GM21526 (cell line): ENCODE measurements at regions not wholly inside any gene's neighbourhood (a gene's known extent, or its start where the extent isn't known, plus 50 kb on each side); places are given as distances from the start of the nearest gene placed in this dataset.
"Not testable (repeated sequence)": the region's sequence is repeated elsewhere in the genome, so short reads cannot be mapped to it uniquely, and the experiment has no call there.

ENCODE experiments used
- ATAC-seq: cut with Tn5 transposase; IDR thresholded peaks from one replicate; pipeline ENCODE4 v1.9.1; 2021; ENCODE audit warnings: moderate library complexity; ENCODE audit not compliant: unreplicated experiment, low FRiP score

GRCh38 chr2:175698061-175698460 is 304.0 kb downstream of the LNPK start:
- no peak for ATAC-seq

GRCh38 chr2:175690113-175690837 is 311.8 kb downstream of the LNPK start:
- ATAC-seq = no peak

DNA sequence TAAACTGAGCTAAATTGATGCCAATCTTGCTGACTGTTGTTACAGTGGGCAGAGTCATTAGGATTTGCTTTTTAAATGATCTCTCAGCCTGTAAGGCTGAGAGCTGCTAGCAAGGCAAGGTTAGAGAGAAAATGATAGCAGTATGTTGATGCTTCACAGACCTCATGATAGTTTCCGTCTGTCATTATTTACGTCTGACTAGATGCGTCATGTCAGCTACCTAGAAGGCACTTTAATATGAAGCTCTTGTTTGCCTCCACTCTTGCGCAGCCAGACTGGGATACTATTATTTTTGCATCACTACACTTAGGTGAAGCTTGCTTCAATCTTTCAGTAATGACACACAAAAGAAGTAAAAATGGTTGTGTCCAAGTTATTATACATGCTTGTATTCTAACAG is 313.8 kb downstream of the LNPK start:
- ATAC-seq = no peak

DNA sequence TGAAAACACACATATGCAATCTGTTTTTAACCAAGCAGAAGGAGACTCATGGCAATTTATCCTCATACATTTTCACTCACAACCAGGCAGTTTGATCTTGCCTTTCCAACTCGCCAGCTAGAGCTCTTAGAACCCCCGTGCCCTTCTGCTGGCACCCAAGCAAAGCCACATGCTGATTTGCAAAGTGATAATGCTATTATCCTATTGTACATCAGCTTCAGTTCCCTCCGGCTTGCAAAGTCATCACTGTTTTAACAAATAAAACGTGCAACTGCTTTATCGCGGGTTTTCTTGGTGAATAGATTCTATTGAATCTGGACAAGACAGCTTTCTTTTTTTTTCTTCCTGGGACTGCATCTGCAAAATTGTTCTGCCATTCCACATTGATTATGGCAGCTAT is 314.6 kb downstream of the LNPK start:
- no peak for ATAC-seq

DNA sequence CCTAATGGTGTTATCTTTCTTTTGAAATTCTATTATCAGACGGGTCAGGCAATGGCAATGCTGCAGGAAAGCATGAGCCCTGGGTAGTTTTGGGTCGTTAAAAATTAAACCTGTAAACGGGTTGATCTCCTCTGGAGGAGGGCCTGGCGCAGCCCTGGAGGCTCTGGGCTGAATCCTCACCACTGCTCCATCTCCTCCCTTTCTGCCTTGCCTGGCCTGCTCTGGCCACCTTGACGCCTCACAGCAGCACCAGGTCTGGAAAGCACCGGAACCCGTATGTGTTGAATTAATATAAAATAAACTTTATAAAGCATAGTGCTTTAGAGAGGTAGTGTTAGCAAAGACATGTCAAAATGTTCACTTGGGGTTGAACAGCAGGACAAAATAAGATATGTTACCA is 316.1 kb downstream of the LNPK start:
- no peak for ATAC-seq

- ATAC-seq = no peak
Measured at GRCh38 chr2:175684466-175684865, 317.6 kb downstream of the LNPK start.

GRCh38 chr2:175679728-175680127 is 322.3 kb downstream of the LNPK start:
- ATAC-seq = no peak

DNA sequence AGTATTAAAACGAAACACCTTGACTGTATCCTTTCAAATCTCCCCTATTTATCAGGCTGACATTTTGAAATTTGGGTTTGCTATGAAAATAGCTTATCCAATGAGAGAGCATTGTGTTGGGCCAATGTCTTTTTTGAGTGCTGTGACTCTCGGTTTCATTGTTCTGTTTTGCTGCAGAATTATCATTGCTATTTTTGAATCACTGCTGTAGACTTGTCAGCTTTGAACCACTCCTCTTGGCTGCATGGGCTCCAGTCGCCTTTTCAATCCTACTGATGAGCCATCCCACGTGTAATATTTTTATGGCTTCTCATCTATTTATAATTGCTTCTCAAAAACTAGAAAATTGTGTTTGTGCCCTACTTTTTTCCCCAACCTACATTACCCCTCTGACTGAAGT is 322.8 kb downstream of the LNPK start:
- ATAC-seq = no peak

GRCh38 chr2:175677880-175678279 is 324.2 kb downstream of the LNPK start:
- ATAC-seq = no peak

- no peak for ATAC-seq
Measured at GRCh38 chr2:175676813-175677212, 325.3 kb downstream of the LNPK start.

- ATAC-seq = not testable (repeated sequence)
Measured at GRCh38 chr2:175668804-175669203, 333.3 kb downstream of the LNPK start.

DNA sequence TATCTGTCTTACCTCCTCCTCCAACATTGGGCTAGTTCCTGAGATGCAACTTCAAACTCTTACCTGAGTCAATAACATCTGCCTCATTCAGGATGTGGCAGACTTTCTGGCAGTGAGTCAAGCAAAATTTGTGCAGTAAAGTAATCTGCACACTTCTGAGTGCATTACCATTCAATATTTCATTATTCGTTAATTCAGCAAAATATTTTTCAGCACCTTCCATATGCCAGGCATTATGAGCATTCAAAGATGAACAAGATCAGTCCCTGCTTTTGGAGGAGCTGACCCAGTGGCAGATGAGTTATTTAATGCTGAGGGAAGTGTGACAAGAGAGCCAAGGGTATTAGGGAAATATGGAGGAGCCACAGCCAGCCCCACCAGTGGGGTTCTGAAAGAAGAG is 339.7 kb downstream of the LNPK start:
- no peak for ATAC-seq

- ATAC-seq = no peak
Measured at GRCh38 chr2:175648577-175649063, 353.4 kb downstream of the LNPK start.

DNA sequence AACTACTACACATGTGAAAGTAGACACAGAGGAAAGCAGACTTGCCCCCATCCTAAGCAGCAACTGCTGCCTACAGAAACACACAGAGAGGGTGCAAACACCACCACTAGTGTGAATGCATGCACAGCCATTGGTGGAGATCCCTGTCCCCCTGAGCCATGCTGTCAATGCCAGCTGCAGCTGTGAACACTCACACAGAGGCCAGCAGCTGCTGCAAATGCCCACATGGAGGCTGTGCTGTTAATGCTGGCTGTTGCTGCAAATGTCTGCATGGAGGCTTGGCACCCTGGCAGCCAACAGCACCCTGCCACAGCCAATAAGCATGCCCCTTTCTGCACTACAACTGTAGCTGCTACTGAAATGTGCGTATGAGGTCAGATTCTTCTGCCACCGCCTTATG is 355.0 kb downstream of the LNPK start:
- ATAC-seq = no peak

- ATAC-seq = no peak
Measured at GRCh38 chr2:175640655-175641054, 361.4 kb downstream of the LNPK start.

DNA sequence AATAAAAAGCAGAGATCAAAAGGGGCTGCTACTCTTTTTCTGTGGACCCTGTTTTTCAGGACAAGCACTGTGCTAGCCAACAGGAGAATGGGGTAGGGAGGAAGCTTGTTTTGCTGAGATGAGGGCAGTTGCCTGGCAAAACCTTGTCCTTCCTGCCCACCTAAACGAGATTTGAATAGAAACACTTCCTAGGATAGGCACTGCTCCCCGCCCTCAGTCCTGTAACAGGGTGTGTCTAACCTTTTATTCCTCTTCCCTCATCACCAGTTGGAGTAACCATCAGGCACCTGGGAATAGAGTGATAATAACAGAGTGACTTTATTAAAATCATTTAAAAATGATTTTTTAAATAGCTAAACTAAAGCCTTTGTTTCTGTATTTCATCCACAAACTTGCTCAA is 368.8 kb downstream of the LNPK start:
- no peak for ATAC-seq

GRCh38 chr2:175631245-175631623 is 370.8 kb downstream of the LNPK start:
- no peak for ATAC-seq

- no peak for ATAC-seq
Measured at GRCh38 chr2:175630280-175631244, 371.5 kb downstream of the LNPK start.

- no peak for ATAC-seq
Measured at GRCh38 chr2:175628243-175628642, 373.8 kb downstream of the LNPK start.

DNA sequence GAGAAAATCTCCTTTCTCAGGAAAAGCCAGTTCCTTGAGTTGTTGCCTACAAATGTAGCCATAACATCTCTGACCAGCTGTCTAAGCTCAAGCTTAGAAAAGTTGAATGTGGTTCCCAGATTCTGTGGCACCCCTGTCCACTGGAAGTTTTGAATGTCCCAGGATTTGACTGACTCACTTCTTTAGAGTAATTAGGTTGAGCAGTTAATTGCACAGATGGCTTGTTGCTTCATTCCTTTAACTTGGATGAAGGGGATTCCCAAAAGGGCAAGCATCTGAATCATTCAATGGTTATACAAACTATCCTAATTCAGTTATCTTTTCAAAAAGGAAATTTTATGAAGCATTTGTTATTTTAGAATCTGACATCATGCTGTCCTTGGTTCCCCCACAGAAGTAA is 374.7 kb downstream of the LNPK start:
- ATAC-seq = no peak

- ATAC-seq = no peak
Measured at GRCh38 chr2:175626796-175627195, 375.3 kb downstream of the LNPK start.

DNA sequence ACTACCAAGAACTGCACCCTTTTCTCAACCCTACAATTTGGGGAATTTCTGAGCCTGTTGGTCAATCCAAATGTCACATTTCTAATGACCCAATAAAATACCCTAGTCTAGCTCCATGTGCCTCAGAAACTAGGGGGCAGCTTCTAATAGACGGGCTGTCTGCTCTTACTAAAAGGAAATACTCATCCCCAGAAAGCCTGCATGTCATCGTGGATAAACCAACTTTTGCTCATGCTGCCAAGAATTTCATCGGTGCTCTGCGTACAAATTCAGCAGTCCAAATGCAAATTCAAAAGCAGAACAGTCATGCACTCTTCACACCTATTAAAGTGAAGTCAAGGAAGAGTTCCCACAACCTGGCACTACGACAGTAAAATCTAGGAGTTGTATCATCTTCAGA is 377.3 kb downstream of the LNPK start:
- no peak for ATAC-seq
